Fibroblast of villous mesenchyme (primary cell): ENCODE measurements at regions not wholly inside any gene's neighbourhood (a gene's known extent, or its start where the extent isn't known, plus 50 kb on each side); places are given as distances from the start of the nearest gene placed in this dataset.

Experiments
- DNase-seq: peaks from one replicate; pipeline ENCODE4 v3.0.0-alpha.2; 2010; ENCODE audit warnings: low read depth
- H3K4me3 ChIP-seq: 2 replicates; pipeline ENCODE4 v1.5.1; 2011; ENCODE audit warnings: low read depth, mild to moderate bottlenecking, low read length
- TF ChIP-seq, protein P1 (sequence below): IDR thresholded peaks from 2 replicates; pipeline ENCODE4 v1.5.1; 2012; ENCODE audit warnings: low read depth, mild to moderate bottlenecking, low read length; ENCODE audit not compliant: insufficient read depth

DNA sequence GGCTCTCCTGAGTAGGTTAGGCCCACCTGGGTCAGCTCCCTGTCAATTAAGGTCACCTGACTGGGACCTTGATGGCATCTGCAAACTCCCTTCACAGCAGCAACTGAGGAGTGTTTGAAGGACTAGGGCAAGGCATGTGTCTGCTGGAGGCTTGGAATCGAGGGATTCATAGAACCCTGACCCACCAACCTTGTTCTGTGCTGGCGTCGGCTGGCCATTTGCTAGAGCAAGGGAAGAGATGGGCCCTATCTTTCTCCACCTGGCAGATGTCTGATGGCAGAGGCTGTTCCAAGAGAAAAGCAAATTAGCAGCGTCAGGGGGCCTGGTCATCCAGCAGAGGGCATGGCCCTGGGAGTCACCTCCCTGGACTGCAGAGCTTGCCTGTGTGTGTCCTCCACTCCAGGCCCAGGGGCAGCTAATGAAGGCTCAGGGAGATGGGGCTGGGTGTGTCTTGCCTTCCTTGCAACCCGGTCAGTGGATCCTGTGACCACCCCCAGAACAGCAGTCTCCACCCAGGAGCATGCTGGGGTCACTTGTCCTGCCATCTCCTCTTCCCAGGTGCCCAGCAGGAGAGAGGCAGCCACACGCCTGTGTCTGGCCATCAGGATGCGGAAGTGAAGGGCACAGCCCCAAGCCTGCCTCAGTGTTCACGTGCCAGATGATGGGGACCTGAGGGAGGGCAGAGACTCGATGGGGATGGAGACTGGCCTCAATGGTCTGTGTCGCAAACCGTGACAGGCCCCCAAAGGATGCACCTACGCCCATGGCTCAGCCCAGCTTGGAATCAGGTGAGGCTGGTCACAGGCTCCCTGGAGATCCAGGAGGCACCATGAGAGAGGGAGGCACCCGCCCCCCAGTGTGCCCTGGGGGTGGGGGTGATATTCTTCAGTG lies 53.9 kb downstream of the BARX1 start:
- TF ChIP-seq, protein P1, sequence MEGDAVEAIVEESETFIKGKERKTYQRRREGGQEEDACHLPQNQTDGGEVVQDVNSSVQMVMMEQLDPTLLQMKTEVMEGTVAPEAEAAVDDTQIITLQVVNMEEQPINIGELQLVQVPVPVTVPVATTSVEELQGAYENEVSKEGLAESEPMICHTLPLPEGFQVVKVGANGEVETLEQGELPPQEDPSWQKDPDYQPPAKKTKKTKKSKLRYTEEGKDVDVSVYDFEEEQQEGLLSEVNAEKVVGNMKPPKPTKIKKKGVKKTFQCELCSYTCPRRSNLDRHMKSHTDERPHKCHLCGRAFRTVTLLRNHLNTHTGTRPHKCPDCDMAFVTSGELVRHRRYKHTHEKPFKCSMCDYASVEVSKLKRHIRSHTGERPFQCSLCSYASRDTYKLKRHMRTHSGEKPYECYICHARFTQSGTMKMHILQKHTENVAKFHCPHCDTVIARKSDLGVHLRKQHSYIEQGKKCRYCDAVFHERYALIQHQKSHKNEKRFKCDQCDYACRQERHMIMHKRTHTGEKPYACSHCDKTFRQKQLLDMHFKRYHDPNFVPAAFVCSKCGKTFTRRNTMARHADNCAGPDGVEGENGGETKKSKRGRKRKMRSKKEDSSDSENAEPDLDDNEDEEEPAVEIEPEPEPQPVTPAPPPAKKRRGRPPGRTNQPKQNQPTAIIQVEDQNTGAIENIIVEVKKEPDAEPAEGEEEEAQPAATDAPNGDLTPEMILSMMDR: no peak
- no peak for DNase-seq
- no peak overlapping the region for H3K4me3 ChIP-seq

- TF ChIP-seq, protein P1: no peak
- no peak for DNase-seq
- H3K4me3 ChIP-seq: no peak overlapping the region
These were observed 54.7 kb downstream of the BARX1 start for GRCh38 chr9:93900436-93900819.

- TF ChIP-seq, protein P1: no peak
- H3K4me3 ChIP-seq: no peak overlapping the region
- no peak for DNase-seq
These were observed 55.3 kb downstream of the BARX1 start for GRCh38 chr9:93899609-93900435.

DNA sequence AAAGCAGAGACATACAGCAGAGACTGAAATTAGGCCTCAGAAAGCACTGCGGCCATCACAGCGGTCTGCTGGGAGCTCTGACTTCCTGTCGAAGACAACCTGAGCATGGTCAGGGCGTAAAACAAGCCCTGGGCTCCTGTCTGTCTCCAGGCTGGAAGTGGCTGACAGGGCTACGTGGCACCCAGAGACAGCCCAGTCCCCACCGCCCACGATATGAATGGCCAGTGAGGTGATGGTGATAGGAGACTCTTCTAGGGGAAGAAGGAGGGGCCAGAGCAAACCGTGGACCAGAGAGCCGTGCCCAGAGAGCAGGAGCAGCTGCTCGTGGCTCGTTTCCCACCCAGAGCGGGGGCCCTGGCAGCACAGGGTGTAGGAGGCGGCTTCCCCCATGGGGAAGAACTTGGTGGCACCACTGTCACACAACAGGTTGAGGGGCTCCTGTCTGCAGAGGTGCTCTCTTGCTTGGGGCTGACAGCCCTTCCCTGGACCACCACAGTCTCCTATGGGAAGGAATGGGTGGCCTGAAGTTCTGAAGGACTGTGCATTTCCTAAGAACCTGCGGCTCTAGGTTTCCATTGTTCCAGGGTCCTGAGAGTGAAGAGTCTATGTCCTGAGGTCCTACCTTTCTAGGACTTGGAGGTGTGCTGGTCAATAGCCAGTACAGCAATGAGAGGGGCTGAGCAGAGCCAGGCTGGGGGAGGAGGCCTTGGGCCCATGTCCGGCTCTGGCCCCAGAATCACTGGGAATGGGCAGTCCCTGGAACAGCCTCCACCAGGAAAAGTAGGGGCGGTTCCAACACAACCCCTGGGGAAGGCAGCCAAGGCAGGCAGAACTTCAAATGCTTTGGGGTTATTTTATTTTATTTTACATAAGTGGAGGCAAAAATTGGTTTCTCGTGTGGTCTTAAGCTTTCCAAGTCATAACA lies 56.4 kb downstream of the BARX1 start:
- no peak for DNase-seq
- TF ChIP-seq, protein P1: no peak

DNA sequence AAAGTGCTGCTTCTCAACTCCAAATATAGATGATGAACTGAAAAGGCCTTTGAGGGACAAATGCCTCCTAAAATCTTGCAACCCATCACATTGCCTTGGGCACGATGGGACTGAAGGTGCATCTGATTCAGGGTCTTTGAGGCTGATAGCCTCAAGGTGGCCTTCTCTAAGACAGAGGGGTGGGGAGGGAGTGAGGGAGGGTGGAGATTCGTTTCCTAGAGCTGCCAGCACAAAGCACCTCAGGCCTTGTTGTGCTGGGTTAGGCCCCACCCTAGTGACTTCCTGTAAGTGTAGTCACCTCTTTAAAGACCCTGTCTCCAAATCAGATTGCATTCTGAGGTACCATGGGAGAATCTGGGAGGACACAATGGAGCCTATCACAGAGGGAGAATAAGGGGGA lies 57.1 kb downstream of the BARX1 start:
- TF ChIP-seq, protein P1: no peak
- DNase-seq: no peak

More for the DNA sequence above, 56.4 kb downstream of the BARX1 start:
- no peak overlapping the region for H3K4me3 ChIP-seq

DNA sequence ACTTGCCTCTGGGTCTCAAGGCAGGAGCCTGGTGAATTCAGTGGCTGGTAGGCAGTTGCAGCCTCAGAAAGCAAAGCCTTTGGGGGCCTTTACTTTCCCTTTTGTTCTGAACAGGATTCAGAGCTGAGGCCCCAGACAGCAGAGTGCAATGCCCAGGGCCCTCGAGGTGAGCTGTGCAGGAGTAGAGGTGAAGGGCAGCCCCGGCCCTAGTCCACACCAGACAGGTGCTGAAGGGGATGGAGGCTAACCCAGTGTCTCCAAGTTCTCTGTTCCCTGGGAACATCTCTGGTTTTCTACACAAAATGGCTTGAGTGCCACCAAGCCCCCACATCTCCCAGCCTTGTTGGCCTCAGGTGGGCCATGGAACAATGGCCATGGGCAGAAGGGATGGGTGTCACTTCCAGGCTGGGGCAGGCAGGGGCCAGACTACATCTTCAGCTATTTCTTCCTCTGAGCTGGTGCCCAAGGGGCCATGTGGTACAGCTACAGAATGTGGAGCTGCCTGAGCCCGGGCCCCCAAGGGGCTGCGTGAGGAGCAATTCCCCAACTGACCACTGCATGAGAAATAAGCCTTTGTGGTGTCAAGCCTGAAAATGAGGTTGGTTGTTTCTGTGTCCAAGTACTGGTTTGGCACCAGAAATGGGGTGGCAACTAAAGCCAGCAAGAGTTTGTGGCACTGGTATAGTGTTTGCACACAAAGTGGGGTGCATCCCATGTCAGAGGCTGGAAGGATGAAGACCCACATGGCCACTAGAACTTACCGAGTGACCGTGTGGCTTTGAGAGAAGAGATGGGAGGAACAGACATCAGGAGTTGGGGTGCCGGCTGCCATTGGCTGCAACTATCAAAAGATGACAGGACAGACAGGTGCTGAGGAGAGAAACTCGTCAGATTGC lies 57.8 kb downstream of the BARX1 start:
- no peak for DNase-seq
- TF ChIP-seq, protein P1: no peak

More for the DNA sequence above, 57.1 kb downstream of the BARX1 start:
- H3K4me3 ChIP-seq: no peak overlapping the region

More for the DNA sequence above, 57.8 kb downstream of the BARX1 start:
- no peak overlapping the region for H3K4me3 ChIP-seq
